ENCODE measurements at regions not wholly inside any gene's neighbourhood (a gene's known extent, or its start where the extent isn't known, plus 50 kb on each side); places are given as distances from the start of the nearest gene placed in this dataset.

GRCh38 chr4:186405957-186406356 is 140.0 kb downstream of the F11 start:
- TF ChIP-seq, protein P1, sequence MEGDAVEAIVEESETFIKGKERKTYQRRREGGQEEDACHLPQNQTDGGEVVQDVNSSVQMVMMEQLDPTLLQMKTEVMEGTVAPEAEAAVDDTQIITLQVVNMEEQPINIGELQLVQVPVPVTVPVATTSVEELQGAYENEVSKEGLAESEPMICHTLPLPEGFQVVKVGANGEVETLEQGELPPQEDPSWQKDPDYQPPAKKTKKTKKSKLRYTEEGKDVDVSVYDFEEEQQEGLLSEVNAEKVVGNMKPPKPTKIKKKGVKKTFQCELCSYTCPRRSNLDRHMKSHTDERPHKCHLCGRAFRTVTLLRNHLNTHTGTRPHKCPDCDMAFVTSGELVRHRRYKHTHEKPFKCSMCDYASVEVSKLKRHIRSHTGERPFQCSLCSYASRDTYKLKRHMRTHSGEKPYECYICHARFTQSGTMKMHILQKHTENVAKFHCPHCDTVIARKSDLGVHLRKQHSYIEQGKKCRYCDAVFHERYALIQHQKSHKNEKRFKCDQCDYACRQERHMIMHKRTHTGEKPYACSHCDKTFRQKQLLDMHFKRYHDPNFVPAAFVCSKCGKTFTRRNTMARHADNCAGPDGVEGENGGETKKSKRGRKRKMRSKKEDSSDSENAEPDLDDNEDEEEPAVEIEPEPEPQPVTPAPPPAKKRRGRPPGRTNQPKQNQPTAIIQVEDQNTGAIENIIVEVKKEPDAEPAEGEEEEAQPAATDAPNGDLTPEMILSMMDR (IDR thresholded peaks at IDR 0.05): no peak
- TF ChIP-seq POLR2A (IDR thresholded peaks at IDR 0.05): no peak
